Activated CD4-positive, alpha-beta T cell treated with anti-CD3 and anti-CD28 coated beads for 36 hours (primary cell): ENCODE measurements at regions not wholly inside any gene's neighbourhood (a gene's known extent, or its start where the extent isn't known, plus 50 kb on each side); places are given as distances from the start of the nearest gene placed in this dataset.
"Not testable (repeated sequence)": the region's sequence is repeated elsewhere in the genome, so short reads cannot be mapped to it uniquely, and the experiment has no call there.

Experiments used
- ATAC-seq: fragments of 200-7000 bp; cut with Tn5 transposase; one replicate; pipeline ENCODE4 v1.10.0; 2021; ENCODE audit warnings: mild to moderate bottlenecking, moderate library complexity
- CTCF ChIA-PET: fragments of 350-600 bp; sonication (Branson Sonifier 250); formaldehyde crosslinking; loops from one replicate; lab custom pipeline; 2021; ENCODE audit warnings: antibody characterized with exemption; lab: Charles Lee
- POLR2A ChIA-PET: fragments of 350-600 bp; sonication (Branson Sonifier 250); formaldehyde crosslinking; loops from one replicate; lab custom pipeline; 2021; ENCODE audit warnings: antibody characterized with exemption, inconsistent platforms; lab: Charles Lee
- DNase-seq: peaks from one replicate; pipeline ENCODE4 v3.0.0-alpha.2; 2020
- H3K27ac Mint-ChIP-seq: one replicate; pipeline ENCODE4 v1.8.0; 2021; ENCODE audit warnings: mixed read lengths
- H3K27me3 Mint-ChIP-seq: one replicate; pipeline ENCODE4 v1.8.0; 2021; ENCODE audit warnings: mixed read lengths
- H3K36me3 Mint-ChIP-seq: one replicate; pipeline ENCODE4 v1.8.0; 2021; ENCODE audit warnings: low read depth, mixed read lengths
- H3K4me1 Mint-ChIP-seq: one replicate; pipeline ENCODE4 v1.8.0; 2021; ENCODE audit warnings: mixed read lengths
- H3K4me3 Mint-ChIP-seq: one replicate; pipeline ENCODE4 v1.8.0; 2021; ENCODE audit warnings: mild to moderate bottlenecking, moderate library complexity, mixed read lengths
- H3K9me3 Mint-ChIP-seq: one replicate; pipeline ENCODE4 v1.8.0; 2021; ENCODE audit warnings: low read depth, mixed read lengths
- intact Hi-C, 2 experiments: fragments of 100-400 bp; cut with DNase I in 1 of 2; cut with micrococcal nuclease in 1 of 2; formaldehyde crosslinking; loops; one replicate each; pipeline versions ENCODE4 v1.14.2 to v1.15.1; 2022 to 2024; cut with DNase I, micrococcal nuclease

DNA sequence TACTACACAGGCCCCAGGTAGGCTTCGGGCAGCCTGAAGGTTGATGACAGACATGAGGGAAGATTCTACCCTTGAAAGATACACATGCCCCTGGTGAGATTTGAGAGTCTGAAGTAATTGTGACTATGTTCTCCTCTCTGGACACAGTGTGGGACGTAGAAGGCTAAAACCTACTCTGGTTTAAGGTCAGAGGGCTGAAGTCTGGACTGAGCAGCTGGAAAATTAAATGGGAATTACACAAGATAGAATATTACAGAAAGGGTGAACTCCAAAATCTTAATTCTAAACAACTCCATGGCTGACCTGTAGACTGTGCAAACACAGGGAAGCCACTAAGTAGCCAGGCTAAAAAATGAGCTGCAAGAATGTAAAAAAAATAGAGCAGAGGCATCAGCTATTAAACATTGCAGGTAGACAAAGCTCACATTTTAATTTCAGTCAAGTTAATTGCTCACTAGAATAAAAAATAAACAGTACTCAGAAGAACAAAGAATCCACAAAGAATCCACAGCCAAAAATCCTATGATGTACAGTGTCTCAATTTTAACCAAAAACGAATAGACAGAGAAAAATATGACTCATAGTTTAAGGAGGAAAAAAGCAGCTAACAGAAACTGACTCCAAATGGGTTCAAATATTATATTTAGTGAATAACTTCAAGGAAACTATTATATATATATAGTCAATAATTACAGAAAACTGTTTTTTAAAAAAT is 170.4 kb downstream of the PCDH18 start:
- Mint-ChIP-seq H3K9me3 (no peaks in the 10 kb centered on the region), H3K4me3 (no peak overlapping the region), H3K36me3 (no peaks in the 10 kb centered on the region), H3K27ac (no peak overlapping the region), H3K4me1 (no peaks in the 10 kb centered on the region), H3K27me3 (no peaks in the 10 kb centered on the region)
- intact Hi-C loops, result no loop called here
- POLR2A ChIA-PET, result no interaction called here
- no peak for DNase-seq
- ATAC-seq, result no peak
- CTCF ChIA-PET, result no interaction called here

DNA sequence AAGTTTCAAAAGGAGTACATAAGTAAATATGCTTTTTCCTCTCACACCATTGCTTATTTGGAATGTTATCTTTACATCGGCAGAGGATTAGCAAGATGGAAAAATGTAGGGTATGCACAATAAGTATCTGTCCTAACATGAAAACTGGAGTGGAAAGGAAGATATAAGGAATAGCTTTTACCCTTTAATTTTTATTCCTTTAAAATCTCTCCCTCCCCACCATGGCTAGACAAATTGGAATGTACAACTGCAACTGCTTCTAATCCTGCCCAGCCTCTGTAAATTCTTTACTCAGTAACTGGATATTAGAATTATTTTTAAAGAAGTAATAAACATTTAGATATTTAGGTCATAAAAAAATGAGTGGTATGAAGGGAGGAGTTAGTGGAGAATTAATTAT is 171.5 kb downstream of the PCDH18 start:
- ChIA-PET POLR2A (no interaction called here), CTCF (no interaction called here)
- H3K27ac Mint-ChIP-seq, result no peak overlapping the region
- no peaks in the 10 kb centered on the region for H3K36me3 Mint-ChIP-seq
- ATAC-seq (no peak), DNase-seq (no peak)
- no peaks in the 10 kb centered on the region for H3K4me1 Mint-ChIP-seq
- H3K27me3 Mint-ChIP-seq, result no peaks in the 10 kb centered on the region
- H3K9me3 Mint-ChIP-seq, result no peaks in the 10 kb centered on the region
- H3K4me3 Mint-ChIP-seq, result no peak overlapping the region
- intact Hi-C loops, result no loop called here

- H3K9me3 Mint-ChIP-seq, result no peaks in the 10 kb centered on the region
- no peaks in the 10 kb centered on the region for H3K4me1 Mint-ChIP-seq
- ATAC-seq, result no peak
- no peaks in the 10 kb centered on the region for H3K36me3 Mint-ChIP-seq
- ChIA-PET POLR2A (no interaction called here), CTCF (interaction anchor here (1.0 kb wide), 1 partner anchor 9 kb away, joined by 3 read pairs; no protein-coding TSS in a partner anchor)
- no peak for DNase-seq
- no peak overlapping the region for H3K4me3 Mint-ChIP-seq
- no peak overlapping the region for H3K27ac Mint-ChIP-seq
- H3K27me3 Mint-ChIP-seq, result no peaks in the 10 kb centered on the region
- intact Hi-C loops, result no loop called here
Measured at GRCh38 chr4:137359691-137360315, 172.5 kb downstream of the PCDH18 start.

DNA sequence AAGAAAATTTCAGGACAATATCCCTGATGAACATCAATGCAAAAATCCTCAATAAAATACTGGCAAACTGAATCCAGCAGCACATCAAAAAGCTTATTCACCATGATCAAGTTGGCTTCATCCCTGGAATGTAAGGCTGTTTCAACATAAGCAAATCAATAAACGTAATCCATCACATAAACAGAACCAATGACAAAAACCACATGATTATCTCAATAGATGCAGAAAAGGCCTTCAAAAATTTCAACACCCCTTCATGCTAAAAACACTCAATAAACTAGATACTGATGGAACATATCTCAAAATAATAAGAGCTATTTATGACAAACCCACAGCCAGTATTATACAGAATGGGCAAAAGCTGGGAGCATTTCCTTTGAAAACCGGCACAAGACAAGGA is 177.7 kb downstream of the PCDH18 start:
- H3K4me3 Mint-ChIP-seq, H3K27ac Mint-ChIP-seq, H3K27me3 Mint-ChIP-seq, POLR2A ChIA-PET, ATAC-seq, H3K36me3 Mint-ChIP-seq, H3K4me1 Mint-ChIP-seq, intact Hi-C loops, DNase-seq: not testable (repeated sequence)
- CTCF ChIA-PET, result interaction anchor here (1.1 kb wide), 1 partner anchor 52 kb away, joined by 3 read pairs; no protein-coding TSS in a partner anchor
- H3K9me3 Mint-ChIP-seq, result peaks cover 11% of the 10 kb centered on the region

GRCh38 chr4:137347371-137347770 is 184.9 kb downstream of the PCDH18 start:
- Mint-ChIP-seq H3K36me3 (no peaks in the 10 kb centered on the region), H3K4me1 (no peaks in the 10 kb centered on the region), H3K9me3 (peaks cover 2% of the 10 kb centered on the region), H3K27ac (no peak overlapping the region), H3K27me3 (no peaks in the 10 kb centered on the region), H3K4me3 (no peak overlapping the region)
- DNase-seq, result no peak
- no peak for ATAC-seq
- ChIA-PET CTCF (no interaction called here), POLR2A (no interaction called here)
- intact Hi-C loops, result no loop called here

DNA sequence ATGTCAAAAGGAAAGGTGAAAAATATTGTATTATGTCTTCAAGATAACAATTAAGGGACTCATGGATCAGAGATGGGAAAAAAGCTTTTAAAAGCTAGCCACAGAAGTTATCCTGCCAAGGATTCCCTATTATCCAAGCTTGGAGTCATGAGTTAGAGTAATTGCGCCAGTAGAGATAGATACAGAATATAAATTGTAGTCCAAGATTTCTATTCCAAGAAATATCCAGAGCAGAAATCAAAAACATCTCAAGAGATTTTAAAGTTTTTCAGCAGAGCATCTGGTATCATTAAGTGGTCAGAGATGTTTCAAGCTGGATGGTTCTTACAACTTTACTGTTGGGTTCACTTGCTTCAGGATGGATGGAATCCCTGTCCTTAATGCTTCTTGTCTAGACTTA is 186.7 kb downstream of the PCDH18 start:
- DNase-seq (no peak), ATAC-seq (no peak)
- no peak overlapping the region for H3K27ac Mint-ChIP-seq
- no peak overlapping the region for H3K4me3 Mint-ChIP-seq
- H3K27me3 Mint-ChIP-seq, result no peaks in the 10 kb centered on the region
- no peaks in the 10 kb centered on the region for H3K36me3 Mint-ChIP-seq
- no peaks in the 10 kb centered on the region for H3K9me3 Mint-ChIP-seq
- no peaks in the 10 kb centered on the region for H3K4me1 Mint-ChIP-seq
- ChIA-PET CTCF (interaction anchor here (0.6 kb wide), 1 partner anchor 257 kb away, joined by 3 read pairs; no protein-coding TSS in a partner anchor), POLR2A (no interaction called here)
- intact Hi-C loops, result no loop called here

- H3K9me3 Mint-ChIP-seq, result peaks cover 1% of the 10 kb centered on the region
- H3K4me3 Mint-ChIP-seq, result no peak overlapping the region
- no peaks in the 10 kb centered on the region for H3K36me3 Mint-ChIP-seq
- intact Hi-C loops, result no loop called here
- no peaks in the 10 kb centered on the region for H3K4me1 Mint-ChIP-seq
- ATAC-seq (no peak), DNase-seq (no peak)
- H3K27me3 Mint-ChIP-seq, result no peaks in the 10 kb centered on the region
- ChIA-PET POLR2A (no interaction called here), CTCF (no interaction called here)
- H3K27ac Mint-ChIP-seq, result no peak overlapping the region
Measured at GRCh38 chr4:137343221-137343620, 189.1 kb downstream of the PCDH18 start.

DNA sequence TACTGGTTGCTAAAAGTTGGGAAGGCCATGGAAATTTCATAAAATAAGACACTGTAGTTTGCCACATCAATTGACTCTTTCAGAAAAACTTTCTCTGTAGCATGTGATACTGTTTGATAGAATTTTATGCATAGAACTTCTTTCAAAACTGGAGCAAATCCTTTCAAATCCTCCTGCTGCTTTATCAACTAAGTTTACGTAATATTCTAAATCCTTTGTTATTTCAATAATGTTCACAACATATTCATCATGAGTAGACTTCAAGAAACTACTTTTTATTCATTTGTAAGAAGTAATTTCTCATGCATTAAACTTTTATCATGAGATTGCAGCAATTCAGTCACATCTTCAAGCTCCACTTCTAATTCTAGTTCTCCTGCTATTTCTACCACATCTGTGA is 199.3 kb downstream of the PCDH18 start:
- Mint-ChIP-seq H3K9me3 (peaks cover 8% of the 10 kb centered on the region), H3K27ac (no peak overlapping the region), H3K27me3 (no peaks in the 10 kb centered on the region), H3K4me1 (no peaks in the 10 kb centered on the region), H3K4me3 (no peak overlapping the region), H3K36me3 (no peaks in the 10 kb centered on the region)
- no peak for DNase-seq
- ChIA-PET POLR2A (no interaction called here), CTCF (no interaction called here)
- no peak for ATAC-seq
- intact Hi-C loops, result no loop called here

GRCh38 chr4:137312257-137312656 is 220.0 kb downstream of the PCDH18 start:
- no peak for ATAC-seq
- H3K27ac Mint-ChIP-seq, result no peak overlapping the region
- H3K4me3 Mint-ChIP-seq, result no peak overlapping the region
- H3K9me3 Mint-ChIP-seq, result peaks cover 1% of the 10 kb centered on the region
- ChIA-PET CTCF (no interaction called here), POLR2A (no interaction called here)
- H3K27me3 Mint-ChIP-seq, result no peaks in the 10 kb centered on the region
- DNase-seq, result no peak
- H3K36me3 Mint-ChIP-seq, result no peaks in the 10 kb centered on the region
- intact Hi-C loops, result no loop called here
- no peaks in the 10 kb centered on the region for H3K4me1 Mint-ChIP-seq

DNA sequence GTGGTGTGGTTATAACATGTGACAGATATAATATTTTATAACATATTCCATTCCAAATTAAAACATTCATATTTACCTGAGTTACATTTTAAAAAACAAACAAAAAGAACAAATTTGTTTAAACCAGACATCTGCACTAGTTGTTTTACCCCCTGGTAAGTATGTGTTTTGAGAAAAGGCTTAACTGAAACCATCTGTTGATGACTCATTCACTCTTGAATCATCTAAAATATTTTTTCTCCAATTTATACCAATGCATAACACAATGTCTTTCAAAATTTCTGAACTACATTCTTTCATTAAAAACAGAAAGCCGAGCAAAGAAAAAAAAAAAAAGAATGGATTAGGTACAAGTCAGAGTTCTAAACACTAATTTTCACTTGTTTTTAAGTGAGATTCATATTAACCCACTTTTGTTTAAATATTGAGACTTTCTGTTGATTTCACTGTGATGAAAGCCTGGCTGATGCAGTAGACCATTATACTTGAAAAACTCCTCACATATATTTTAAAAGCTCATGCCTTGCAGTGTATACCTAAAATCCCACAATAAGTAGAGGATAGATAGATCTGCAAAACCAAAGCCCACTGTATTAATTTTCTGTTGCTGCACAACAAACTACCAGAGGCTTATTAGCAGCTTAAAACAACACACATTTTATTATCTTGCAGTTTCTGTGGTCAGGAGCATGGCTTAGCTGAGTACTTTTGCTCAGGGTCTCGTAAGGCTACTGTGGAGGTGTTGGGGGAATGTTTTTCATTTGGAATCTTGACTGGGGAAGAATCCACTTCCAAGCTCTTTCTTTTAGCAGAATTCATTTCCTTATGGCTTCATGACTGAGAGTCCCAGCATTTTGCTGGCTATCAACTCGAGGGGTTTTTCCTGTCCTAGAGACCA is 221.5 kb downstream of the PCDH18 start:
- DNase-seq (no peak), ATAC-seq (no peak)
- Mint-ChIP-seq H3K27ac (no peak overlapping the region), H3K4me1 (no peaks in the 10 kb centered on the region), H3K27me3 (no peaks in the 10 kb centered on the region), H3K9me3 (peaks cover 1% of the 10 kb centered on the region), H3K36me3 (no peaks in the 10 kb centered on the region), H3K4me3 (no peak overlapping the region)
- intact Hi-C loops, result no loop called here
- ChIA-PET POLR2A (no interaction called here), CTCF (no interaction called here)

GRCh38 chr4:137310166-137310565 is 222.1 kb downstream of the PCDH18 start:
- H3K36me3 Mint-ChIP-seq, result no peaks in the 10 kb centered on the region
- no peaks in the 10 kb centered on the region for H3K27me3 Mint-ChIP-seq

More at GRCh38 chr4:137310166-137310565, 222.1 kb downstream of the PCDH18 start:
- CTCF ChIA-PET, result no interaction called here
- intact Hi-C loops, result no loop called here
- DNase-seq (no peak), ATAC-seq (no peak)
- POLR2A ChIA-PET, result no interaction called here
- Mint-ChIP-seq H3K4me3 (no peak overlapping the region), H3K9me3 (peaks cover 1% of the 10 kb centered on the region), H3K4me1 (no peaks in the 10 kb centered on the region), H3K27ac (no peak overlapping the region)
